Fibroblast of gingiva (primary cell): ENCODE measurements at regions not wholly inside any gene's neighbourhood (a gene's known extent, or its start where the extent isn't known, plus 50 kb on each side); places are given as distances from the start of the nearest gene placed in this dataset.
"Not testable (repeated sequence)": the region's sequence is repeated elsewhere in the genome, so short reads cannot be mapped to it uniquely, and the experiment has no call there.

Source experiments
- DNase-seq: peaks from one replicate; pipeline ENCODE4 v3.0.0-alpha.2; 2011; ENCODE audit warnings: low read depth

GRCh38 chr11:106497321-106497720, 419.9 kb downstream of the AASDHPPT start:
- no peak for DNase-seq

- no peak for DNase-seq
Measured at GRCh38 chr11:106497822-106498221, 420.4 kb downstream of the AASDHPPT start.

- DNase-seq = no peak
Measured at GRCh38 chr11:106503901-106504300, 426.4 kb downstream of the AASDHPPT start.

GRCh38 chr11:106507645-106508306, 430.3 kb downstream of the AASDHPPT start:
- no peak for DNase-seq

GRCh38 chr11:106514706-106515105, 437.2 kb downstream of the AASDHPPT start:
- DNase-seq = no peak

- no peak for DNase-seq
Measured at GRCh38 chr11:106517426-106517825, 440.0 kb downstream of the AASDHPPT start.

- no peak for DNase-seq
Measured at GRCh38 chr11:106520146-106520912, 442.9 kb downstream of the AASDHPPT start.

GRCh38 chr11:106520920-106521319, 443.5 kb downstream of the AASDHPPT start:
- no peak for DNase-seq

- DNase-seq = no peak
Measured at GRCh38 chr11:106523171-106523570, 445.7 kb downstream of the AASDHPPT start.

- no peak for DNase-seq
Measured at GRCh38 chr11:106523921-106524320, 446.5 kb downstream of the AASDHPPT start.

GRCh38 chr11:106524436-106524835, 447.0 kb downstream of the AASDHPPT start:
- DNase-seq = no peak

GRCh38 chr11:106531648-106532047, 454.2 kb downstream of the AASDHPPT start:
- not testable (repeated sequence) for DNase-seq

GRCh38 chr11:106533046-106533445, 455.6 kb downstream of the AASDHPPT start:
- no peak for DNase-seq

GRCh38 chr11:106540001-106540400, 462.5 kb downstream of the AASDHPPT start:
- DNase-seq = no peak

- no peak for DNase-seq
Measured at GRCh38 chr11:106548406-106548805, 469.9 kb downstream of the GUCY1A2 start.

GRCh38 chr11:106551744-106552673, 466.3 kb downstream of the GUCY1A2 start:
- DNase-seq = no peak

GRCh38 chr11:106552694-106553203, 465.5 kb downstream of the GUCY1A2 start:
- no peak for DNase-seq

- no peak for DNase-seq
Measured at GRCh38 chr11:106553304-106553703, 465.0 kb downstream of the GUCY1A2 start.

GRCh38 chr11:106555566-106556250, 462.6 kb downstream of the GUCY1A2 start:
- not testable (repeated sequence) for DNase-seq

GRCh38 chr11:106565326-106565725, 452.9 kb downstream of the GUCY1A2 start:
- DNase-seq = no peak

- DNase-seq = no peak
Measured at GRCh38 chr11:106568632-106569031, 449.6 kb downstream of the GUCY1A2 start.

GRCh38 chr11:106577384-106577783, 440.9 kb downstream of the GUCY1A2 start:
- DNase-seq = not testable (repeated sequence)
